ENCODE measurements at regions not wholly inside any gene's neighbourhood (a gene's known extent, or its start where the extent isn't known, plus 50 kb on each side); places are given as distances from the start of the nearest gene placed in this dataset.

GRCh38 chr11:21817696-21818095 lies 375.2 kb upstream of the ANO5 start:
- no peak for DNase-seq (ENCODE audit: low read depth in 4 of 4, low spot score in 3 of 4)

- DNase-seq (ENCODE audit: low read depth in 4 of 4, low spot score in 3 of 4): no peak
Observed at GRCh38 chr11:21820176-21820575, 372.7 kb upstream of the ANO5 start.

- peak in 1 of 4 donors; percentile 21 for DNase-seq (ENCODE audit: low read depth in 4 of 4, low spot score in 3 of 4)
Observed at GRCh38 chr11:21825127-21825526, 367.8 kb upstream of the ANO5 start.

GRCh38 chr11:21838427-21838826 lies 354.5 kb upstream of the ANO5 start:
- DNase-seq (ENCODE audit: low read depth in 4 of 4, low spot score in 3 of 4): no peak

- no peak for DNase-seq (ENCODE audit: low read depth in 4 of 4, low spot score in 3 of 4)
Observed at GRCh38 chr11:21839796-21840195, 353.1 kb upstream of the ANO5 start.

GRCh38 chr11:21861314-21861713 lies 331.6 kb upstream of the ANO5 start:
- DNase-seq (ENCODE audit: low read depth in 4 of 4, low spot score in 3 of 4): no peak

GRCh38 chr11:21865541-21865940 lies 327.3 kb upstream of the ANO5 start:
- no peak for DNase-seq (ENCODE audit: low read depth in 4 of 4, low spot score in 3 of 4)

- DNase-seq (ENCODE audit: low read depth in 4 of 4, low spot score in 3 of 4): no peak
Observed at GRCh38 chr11:21866781-21867180, 326.1 kb upstream of the ANO5 start.

GRCh38 chr11:21877151-21877550 lies 315.7 kb upstream of the ANO5 start:
- no peak for DNase-seq (ENCODE audit: low read depth in 4 of 4, low spot score in 3 of 4)

GRCh38 chr11:21883354-21883753 lies 309.5 kb upstream of the ANO5 start:
- no peak for DNase-seq (ENCODE audit: low read depth in 4 of 4, low spot score in 3 of 4)

GRCh38 chr11:21888814-21889213 lies 304.1 kb upstream of the ANO5 start:
- DNase-seq (ENCODE audit: low read depth in 4 of 4, low spot score in 3 of 4): no peak

- DNase-seq (ENCODE audit: low read depth in 4 of 4, low spot score in 3 of 4): no peak
Observed at GRCh38 chr11:21892736-21893564, 299.9 kb upstream of the ANO5 start.

- no peak for DNase-seq (ENCODE audit: low read depth in 4 of 4, low spot score in 3 of 4)
Observed at GRCh38 chr11:21893565-21893867, 299.4 kb upstream of the ANO5 start.

GRCh38 chr11:21894492-21894891 lies 298.4 kb upstream of the ANO5 start:
- DNase-seq (ENCODE audit: low read depth in 4 of 4, low spot score in 3 of 4): no peak

GRCh38 chr11:21895686-21896085 lies 297.2 kb upstream of the ANO5 start:
- DNase-seq (ENCODE audit: low read depth in 4 of 4, low spot score in 3 of 4): no peak

- DNase-seq (ENCODE audit: low read depth in 4 of 4, low spot score in 3 of 4): no peak
Observed at GRCh38 chr11:21896216-21896615, 296.7 kb upstream of the ANO5 start.

- DNase-seq (ENCODE audit: low read depth in 4 of 4, low spot score in 3 of 4): no peak
Observed at GRCh38 chr11:21896746-21897602, 295.9 kb upstream of the ANO5 start.

GRCh38 chr11:21897752-21898151 lies 295.1 kb upstream of the ANO5 start:
- no peak for DNase-seq (ENCODE audit: low read depth in 4 of 4, low spot score in 3 of 4)

- DNase-seq (ENCODE audit: low read depth in 4 of 4, low spot score in 3 of 4): no peak
Observed at GRCh38 chr11:21908211-21908610, 284.7 kb upstream of the ANO5 start.

- DNase-seq (ENCODE audit: low read depth in 4 of 4, low spot score in 3 of 4): no peak
Observed at GRCh38 chr11:21909145-21909544, 283.7 kb upstream of the ANO5 start.

GRCh38 chr11:21911061-21911460 lies 281.8 kb upstream of the ANO5 start:
- no peak for DNase-seq (ENCODE audit: low read depth in 4 of 4, low spot score in 3 of 4)

- DNase-seq (ENCODE audit: low read depth in 4 of 4, low spot score in 3 of 4): no peak
Observed at GRCh38 chr11:21912285-21912684, 280.6 kb upstream of the ANO5 start.
